HepG2 (cell line): ENCODE measurements at regions not wholly inside any gene's neighbourhood (a gene's known extent, or its start where the extent isn't known, plus 50 kb on each side); places are given as distances from the start of the nearest gene placed in this dataset.

Source experiments
- ATAC-seq: fragments of 200-7000 bp; cut with Tn5 transposase; 3 replicates; pipeline ENCODE4 v1.9.1; 2020; ENCODE audit warnings: mild to moderate bottlenecking, moderate library complexity
- BruUV-seq: library from RNA; stranded (reverse); fragments of 400-500 nt; replicated peaks from 2 replicates; lab custom pipeline; 2021; lab: Mats Ljungman, UMichigan
- CTCF ChIA-PET: fragments of 300-600 bp; formaldehyde crosslinking; extraction: SDS; loops from one replicate; lab custom pipeline; 2021; ENCODE audit warnings: low total read pairs, inconsistent platforms, low intra/inter-chr PET ratio; lab: Yijun Ruan, JAX
- POLR2A ChIA-PET: fragments of 350-600 bp; sonication (Branson Sonifier 250); formaldehyde crosslinking; loops from one replicate; lab custom pipeline; 2020; ENCODE audit warnings: antibody characterized with exemption, inconsistent platforms; lab: Yijun Ruan, JAX
- DNase-seq: peaks from one replicate; pipeline ENCODE4 v3.0.0-alpha.2; 2015; ENCODE audit warnings: low spot score
- FAIRE-seq: peaks from 3 replicates; lab custom pipeline; 2011; peaks lifted over from hg19 to GRCh38; lab: Jason Lieb, UNC
- H2AFZ ChIP-seq: one replicate; pipeline ENCODE4 v1.6.1; 2011; ENCODE audit warnings: low read length, inconsistent platforms
- H3K27ac ChIP-seq: fragments of 300-600 bp; 3 replicates; pipeline ENCODE4 v1.8.0; 2011; ENCODE audit warnings: mixed run types, mild to moderate bottlenecking, mixed read lengths, low read length, inconsistent platforms; ENCODE audit not compliant: insufficient read depth; ENCODE audit errors: extremely low read length
- H3K27me3 ChIP-seq, 2 experiments: fragments of 200-600 bp in 1 of 2; 2 replicates in 1 of 2; 3 replicates in 1 of 2; pipeline versions ENCODE4 v1.6.0 to v1.8.0; 2011; ENCODE audit warnings: low read length in 2 of 2, mild to moderate bottlenecking in 2 of 2, moderate library complexity in 2 of 2, inconsistent platforms in 1 of 2; ENCODE audit not compliant: insufficient read depth in 2 of 2, control insufficient read depth in 1 of 2
- H3K36me3 ChIP-seq, 2 experiments: fragments of 200-600 bp in 1 of 2; replicated peaks in 1 of 2; 2 replicates in 1 of 2; 3 replicates in 1 of 2; pipeline versions ENCODE4 v1.5.1 to v1.8.0; 2011; ENCODE audit warnings: low read length in 2 of 2, inconsistent platforms in 1 of 2; ENCODE audit not compliant: insufficient read depth in 2 of 2, control insufficient read depth in 1 of 2
- H3K4me1 ChIP-seq: 2 replicates; pipeline ENCODE4 v1.5.1; 2012; ENCODE audit warnings: low read length, inconsistent platforms; ENCODE audit not compliant: insufficient read depth
- H3K4me2 ChIP-seq: 2 replicates; pipeline ENCODE4 v1.6.0; 2011; ENCODE audit warnings: low read depth, low read length, inconsistent platforms
- H3K4me3 ChIP-seq, 3 experiments: fragments of 200-600 bp in 1 of 3; sonication (generic), shearing (Covaris generic) in 1 of 3; replicated peaks in 1 of 3; 2 replicates each; pipeline ENCODE4 v1.5.1; 2011 to 2016; ENCODE audit warnings: low read length in 3 of 3, inconsistent platforms in 2 of 3, low read depth in 2 of 3, mild to moderate bottlenecking in 2 of 3, control low read depth in 1 of 3, mixed read lengths in 1 of 3; ENCODE audit not compliant: insufficient read depth in 1 of 3
- H3K79me2 ChIP-seq: one replicate; pipeline ENCODE4 v1.6.1; 2011; ENCODE audit warnings: low read length, inconsistent platforms; ENCODE audit not compliant: insufficient read depth
- H3K9ac ChIP-seq: 2 replicates; pipeline ENCODE4 v1.6.0; 2011; ENCODE audit warnings: mild to moderate bottlenecking, low read depth, low read length, inconsistent platforms; ENCODE audit not compliant: insufficient read depth
- H3K9me3 ChIP-seq: 2 replicates; pipeline ENCODE4 v1.5.1; 2012; ENCODE audit warnings: mild to moderate bottlenecking, low read length
- H4K20me1 ChIP-seq: 2 replicates; pipeline ENCODE4 v1.6.0; 2011; ENCODE audit warnings: inconsistent platforms, mild to moderate bottlenecking, low read length, moderate library complexity; ENCODE audit not compliant: insufficient read depth
- AKAP8 ChIP-seq: sonication (generic); formaldehyde crosslinking; IDR thresholded peaks from 2 replicates; pipeline ENCODE4 v1.5.1; 2020; ENCODE audit warnings: mild to moderate bottlenecking, missing genetic modification reagents
- BHLHE40 ChIP-seq: IDR thresholded peaks from 2 replicates; pipeline ENCODE4 v1.6.1; 2011; ENCODE audit warnings: low read length, improper control_type of control experiment
- CAMTA2 ChIP-seq: sonication (generic); formaldehyde crosslinking; IDR thresholded peaks from 2 replicates; pipeline ENCODE4 v1.4.0; 2020; ENCODE audit warnings: mild to moderate bottlenecking, missing genetic modification reagents, borderline replicate concordance
- CREB3 ChIP-seq: sonication (generic); formaldehyde crosslinking; IDR thresholded peaks from 2 replicates; pipeline ENCODE4 v1.5.0; 2020; ENCODE audit warnings: missing genetic modification reagents
- FOXK1 ChIP-seq: sonication (generic); formaldehyde crosslinking; IDR thresholded peaks from 2 replicates; pipeline ENCODE4 v1.4.0; 2020; ENCODE audit warnings: low read depth, missing genetic modification reagents, borderline replicate concordance
- GPBP1L1 ChIP-seq: sonication (generic); formaldehyde crosslinking; IDR thresholded peaks from 2 replicates; pipeline ENCODE4 v1.5.0; 2020; ENCODE audit warnings: mild to moderate bottlenecking, missing genetic modification reagents
- MLXIP ChIP-seq: sonication (generic); formaldehyde crosslinking; IDR thresholded peaks from 2 replicates; pipeline ENCODE4 v1.9.0; 2021; ENCODE audit warnings: missing genetic modification reagents, borderline replicate concordance
- NFKB2 ChIP-seq: sonication (generic); formaldehyde crosslinking; IDR thresholded peaks from 2 replicates; pipeline ENCODE4 v1.4.0; 2020; ENCODE audit warnings: missing genetic modification reagents, borderline replicate concordance
- SKI ChIP-seq: fragments of 450-650 bp; IDR thresholded peaks from one replicate; pipeline ENCODE4 v1.6.1; 2018; ENCODE audit warnings: mild to moderate bottlenecking; ENCODE audit not compliant: partially characterized antibody
- SP5 ChIP-seq: IDR thresholded peaks from 2 replicates; pipeline ENCODE4 v1.6.1; 2016; ENCODE audit warnings: low read depth, borderline replicate concordance
- ZNF280B ChIP-seq: sonication (generic); formaldehyde crosslinking; IDR thresholded peaks from 2 replicates; pipeline ENCODE4 v1.5.0; 2020; ENCODE audit warnings: missing genetic modification reagents, mild to moderate bottlenecking, borderline replicate concordance
- ZNF784 ChIP-seq: sonication (generic); formaldehyde crosslinking; IDR thresholded peaks from 2 replicates; pipeline ENCODE4 v1.5.1; 2020; ENCODE audit warnings: missing genetic modification reagents, mild to moderate bottlenecking, borderline replicate concordance
- WGBS: methylation state at CpG from one replicate; pipeline ENCODE4 v1.1.6; 2017; ENCODE audit warnings: low lambda C conversion rate; 5-methylcytosine and 5-hydroxymethylcytosine counted together
- in situ Hi-C: cut with HindIII; loops from 2 replicates; pipeline ENCODE4 v1.10.0; 2017; ENCODE audit warnings: low pct_unique_long_range_greater_than_20kb; ENCODE audit not compliant: extremely low pct_ligation_motif_present
- intact Hi-C: fragments of 100-400 bp; cut with micrococcal nuclease; formaldehyde crosslinking; loops from one replicate; pipeline ENCODE4 v1.10.0; 2022; ENCODE audit not compliant: unreplicated experiment

GRCh38 chr12:61919686-61920085 is 340.5 kb upstream of the USP15 start (continued):
- TF ChIP-seq ZNF280B (CRISPR knock-in tag) (no peak), BHLHE40 (no peak)

- ChIA-PET POLR2A (no interaction called here), CTCF (no interaction called here)
- Histone ChIP-seq H3K36me3 (no peaks in the 10 kb centered on the region), H3K4me1 (no peaks in the 10 kb centered on the region), H4K20me1 (no peaks in the 10 kb centered on the region), H3K79me2 (no peaks in the 10 kb centered on the region), H2AFZ (no peak overlapping the region), H3K27ac (no peak overlapping the region), H3K9ac (no peak overlapping the region), H3K27me3 (no peaks in the 10 kb centered on the region), H3K9me3 (no peaks in the 10 kb centered on the region), H3K4me2 (no peak overlapping the region), H3K4me3 (no peak overlapping the region)
- in situ Hi-C loops = no loop called here
- FAIRE-seq (no peak), ATAC-seq (no peak), DNase-seq (no peak)
- WGBS = 42% methylated on average over 1 of the region's 1 CpG
- intact Hi-C loops = no loop called here
- BruUV-seq = no TSS peak
- TF ChIP-seq CREB3 (CRISPR knock-in tag) (no peak), FOXK1 (CRISPR knock-in tag) (no peak), MLXIP (CRISPR knock-in tag) (no peak), SKI (no peak), GPBP1L1 (CRISPR knock-in tag) (no peak), AKAP8 (no peak), CAMTA2 (CRISPR knock-in tag) (no peak), NFKB2 (CRISPR knock-in tag) (no peak), ZNF784 (no peak), SP5 (CRISPR knock-in tag) (no peak)
These were observed 340.0 kb upstream of the USP15 start for GRCh38 chr12:61920230-61920629.
